Gastroesophageal sphincter (tissue), 4 donors: ENCODE measurements at regions not wholly inside any gene's neighbourhood (a gene's known extent, or its start where the extent isn't known, plus 50 kb on each side); places are given as distances from the start of the nearest gene placed in this dataset.

Experiments
- ATAC-seq: fragments of 150-250 bp; one replicate; pipeline ENCODE4 v1.9.1; 2016; ENCODE audit warnings: mild to moderate bottlenecking, moderate library complexity
- H3K27ac ChIP-seq, 4 donors: fragments of 200-600 bp; sonication (generic) in 3 of 4; 1 replicate in 3 of 4; 2 replicates in 1 of 4; pipeline ENCODE4 v1.5.1; 2016 to 2019
- H3K27me3 ChIP-seq: fragments of 200-600 bp; sonication (generic); one replicate; pipeline ENCODE4 v1.5.1; 2019
- H3K36me3 ChIP-seq, 2 donors: fragments of 200-600 bp; sonication (generic); one replicate each; pipeline ENCODE4 v1.5.1; 2019; ENCODE audit warnings: control low read depth in 1 of 2
- H3K4me1 ChIP-seq, 3 donors: fragments of 200-600 bp; sonication (generic); 1 replicate in 2 of 3; 2 replicates in 1 of 3; pipeline ENCODE4 v1.5.1; 2016 to 2019; ENCODE audit warnings: control low read depth in 2 of 3
- H3K4me3 ChIP-seq, 2 donors: fragments of 200-600 bp; sonication (generic); one replicate each; pipeline ENCODE4 v1.5.1; 2019; ENCODE audit warnings: mild to moderate bottlenecking in 1 of 2, moderate library complexity in 1 of 2
- H3K9me3 ChIP-seq, 3 donors: fragments of 200-600 bp; sonication (generic); one replicate each; pipeline ENCODE4 v1.5.1; 2017 to 2019; ENCODE audit warnings: control low read depth in 2 of 3
- CTCF ChIP-seq, 4 experiments: fragments of 200-600 bp in 2 of 4; fragments of 450-650 bp in 2 of 4; sonication (generic) in 1 of 4; IDR thresholded peaks; one replicate each; pipeline ENCODE4 v1.5.1; 2017 to 2019; ENCODE audit warnings: antibody characterized with exemption in 4 of 4, mild to moderate bottlenecking in 2 of 4, moderate library complexity in 2 of 4
- EP300 ChIP-seq: sonication (generic); formaldehyde crosslinking; IDR thresholded peaks from one replicate; pipeline ENCODE4 v1.6.1; 2017; ENCODE audit warnings: antibody characterized with exemption, mild to moderate bottlenecking
- POLR2A ChIP-seq, 2 donors: fragments of 450-650 bp; IDR thresholded peaks; one replicate each; pipeline ENCODE4 v1.6.1; 2017; ENCODE audit warnings: antibody characterized with exemption in 2 of 2, mild to moderate bottlenecking in 2 of 2, moderate library complexity in 1 of 2
- POLR2AphosphoS5 ChIP-seq: sonication (generic); formaldehyde crosslinking; IDR thresholded peaks from one replicate; pipeline ENCODE4 v1.6.1; 2017; ENCODE audit warnings: antibody characterized with exemption
- WGBS, 2 donors: methylation state at CpG; one replicate each; pipeline ENCODE4 v1.1.5; 2018; ENCODE audit warnings: low coverage in 1 of 2; 5-methylcytosine and 5-hydroxymethylcytosine counted together

DNA sequence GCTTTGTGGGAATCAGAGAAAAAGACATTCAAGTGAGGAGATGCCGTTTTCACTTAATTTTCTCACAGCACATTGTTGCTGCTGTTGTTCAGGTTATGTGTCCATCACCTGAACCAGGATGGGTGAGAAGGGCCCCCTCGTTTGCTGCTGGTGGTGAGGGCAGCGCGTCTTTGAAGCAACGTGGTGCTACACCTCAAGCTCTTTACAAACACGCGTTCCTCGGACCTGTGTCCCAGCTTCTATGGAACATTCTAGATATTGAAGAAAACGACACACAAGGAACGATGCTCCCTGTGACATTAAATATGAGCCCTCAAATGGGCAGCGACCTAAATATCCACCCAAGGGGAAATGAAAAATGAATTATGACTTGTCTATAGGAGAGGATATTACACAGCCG lies 418.6 kb downstream of the MN1 start:
- Histone ChIP-seq H3K4me3 (no peak overlapping the region), H3K27me3 (peaks cover 36% of the 10 kb centered on the region), H3K9me3 (no peaks in the 10 kb centered on the region), H3K4me1 (no peaks in the 10 kb centered on the region), H3K27ac (no peak overlapping the region), H3K36me3 (no peaks in the 10 kb centered on the region)
- TF ChIP-seq POLR2A (IDR thresholded peaks at IDR 0.05) (no peak), EP300 (no peak), POLR2AphosphoS5 (no peak), CTCF (IDR thresholded peaks at IDR 0.05) (no peak)
- WGBS, 2 donors, result 66 to 73% methylated on average over 6 to 12 of the region's 12 CpGs
- ATAC-seq, result no peak

GRCh38 chr22:27383896-27384295 lies 417.7 kb downstream of the MN1 start:
- TF ChIP-seq POLR2A (IDR thresholded peaks at IDR 0.05) (no peak), CTCF (IDR thresholded peaks at IDR 0.05) (no peak), POLR2AphosphoS5 (no peak), EP300 (no peak)
- no peak for ATAC-seq
- H3K4me3 ChIP-seq, result no peak overlapping the region
- H3K4me1 ChIP-seq, result no peaks in the 10 kb centered on the region
- H3K9me3 ChIP-seq, result no peaks in the 10 kb centered on the region
- peaks cover 36% of the 10 kb centered on the region for H3K27me3 ChIP-seq
- H3K36me3 ChIP-seq, result no peaks in the 10 kb centered on the region
- no peak overlapping the region for H3K27ac ChIP-seq
- 64 to 73% methylated on average over 3 of the region's 3 CpGs for WGBS, 2 donors

- Histone ChIP-seq H3K4me3 (no peak overlapping the region), H3K27me3 (peaks cover 36% of the 10 kb centered on the region), H3K27ac (no peak overlapping the region), H3K4me1 (peaks cover 0 to under 1% (median 0%) of the 10 kb centered on the region in 3 donors), H3K36me3 (no peaks in the 10 kb centered on the region), H3K9me3 (no peaks in the 10 kb centered on the region)
- no peak for ATAC-seq
- TF ChIP-seq POLR2AphosphoS5 (no peak), POLR2A (IDR thresholded peaks at IDR 0.05) (no peak), EP300 (no peak), CTCF (IDR thresholded peaks at IDR 0.05) (no peak)
- WGBS, 2 donors, result 83 to 93% methylated on average over 8 to 11 of the region's 16 CpGs
These were observed 416.1 kb downstream of the MN1 start for GRCh38 chr22:27385261-27385998.

GRCh38 chr22:27386186-27386585 lies 415.4 kb downstream of the MN1 start:
- WGBS, 2 donors, result 73 to 76% methylated on average over 3 to 6 of the region's 7 CpGs
- no peak for ATAC-seq

More at GRCh38 chr22:27386186-27386585, 415.4 kb downstream of the MN1 start:
- H3K4me3 ChIP-seq, result no peak overlapping the region
- peaks cover 0 to 8% (median 0%) of the 10 kb centered on the region in 3 donors for H3K4me1 ChIP-seq
- H3K27me3 ChIP-seq, result peaks cover 36% of the 10 kb centered on the region
- TF ChIP-seq CTCF (IDR thresholded peaks at IDR 0.05), result no peak
- TF ChIP-seq POLR2A (IDR thresholded peaks at IDR 0.05), result no peak
- no peak for TF ChIP-seq POLR2AphosphoS5
- TF ChIP-seq EP300, result no peak
- H3K27ac ChIP-seq, result no peak overlapping the region
- no peaks in the 10 kb centered on the region for H3K9me3 ChIP-seq
- H3K36me3 ChIP-seq, result no peaks in the 10 kb centered on the region
